Nephron progenitor cell (in vitro differentiated cells): ENCODE measurements at regions not wholly inside any gene's neighbourhood (a gene's known extent, or its start where the extent isn't known, plus 50 kb on each side); places are given as distances from the start of the nearest gene placed in this dataset.

Experiments
- DNase-seq: peaks from one replicate; pipeline ENCODE4 v3.0.0; 2021
- H3K27ac Mint-ChIP-seq: 2 replicates; pipeline ENCODE4 v1.8.0; 2021; ENCODE audit warnings: mild to moderate bottlenecking, moderate library complexity, mixed read lengths
- H3K27me3 Mint-ChIP-seq: 2 replicates; pipeline ENCODE4 v1.8.0; 2021; ENCODE audit warnings: mild to moderate bottlenecking, low read depth, mixed read lengths; ENCODE audit not compliant: poor library complexity
- H3K36me3 Mint-ChIP-seq: 2 replicates; pipeline ENCODE4 v1.8.0; 2021; ENCODE audit warnings: low read depth, mixed read lengths
- H3K4me1 Mint-ChIP-seq: 2 replicates; pipeline ENCODE4 v1.8.0; 2021; ENCODE audit warnings: mixed read lengths
- H3K4me3 Mint-ChIP-seq: 2 replicates; pipeline ENCODE4 v1.8.0; 2021; ENCODE audit warnings: mild to moderate bottlenecking, moderate library complexity, mixed read lengths
- H3K9me3 Mint-ChIP-seq: 2 replicates; pipeline ENCODE4 v1.8.0; 2021; ENCODE audit warnings: mild to moderate bottlenecking, moderate library complexity, mixed read lengths
- TF ChIP-seq, protein P1 (sequence below): fragments of 200-600 bp; sonication (generic); IDR thresholded peaks from 2 replicates; pipeline ENCODE4 v1.5.0; 2021; ENCODE audit warnings: antibody characterized with exemption

GRCh38 chr10:123287594-123288247 is 133.5 kb downstream of the BUB3 start:
- Mint-ChIP-seq H3K4me3 (no peak overlapping the region), H3K27me3 (peaks cover 7% of the 10 kb centered on the region), H3K27ac (no peak overlapping the region), H3K4me1 (peaks cover 6% of the 10 kb centered on the region), H3K9me3 (no peaks in the 10 kb centered on the region), H3K36me3 (peaks cover 5% of the 10 kb centered on the region)
- TF ChIP-seq, protein P1, sequence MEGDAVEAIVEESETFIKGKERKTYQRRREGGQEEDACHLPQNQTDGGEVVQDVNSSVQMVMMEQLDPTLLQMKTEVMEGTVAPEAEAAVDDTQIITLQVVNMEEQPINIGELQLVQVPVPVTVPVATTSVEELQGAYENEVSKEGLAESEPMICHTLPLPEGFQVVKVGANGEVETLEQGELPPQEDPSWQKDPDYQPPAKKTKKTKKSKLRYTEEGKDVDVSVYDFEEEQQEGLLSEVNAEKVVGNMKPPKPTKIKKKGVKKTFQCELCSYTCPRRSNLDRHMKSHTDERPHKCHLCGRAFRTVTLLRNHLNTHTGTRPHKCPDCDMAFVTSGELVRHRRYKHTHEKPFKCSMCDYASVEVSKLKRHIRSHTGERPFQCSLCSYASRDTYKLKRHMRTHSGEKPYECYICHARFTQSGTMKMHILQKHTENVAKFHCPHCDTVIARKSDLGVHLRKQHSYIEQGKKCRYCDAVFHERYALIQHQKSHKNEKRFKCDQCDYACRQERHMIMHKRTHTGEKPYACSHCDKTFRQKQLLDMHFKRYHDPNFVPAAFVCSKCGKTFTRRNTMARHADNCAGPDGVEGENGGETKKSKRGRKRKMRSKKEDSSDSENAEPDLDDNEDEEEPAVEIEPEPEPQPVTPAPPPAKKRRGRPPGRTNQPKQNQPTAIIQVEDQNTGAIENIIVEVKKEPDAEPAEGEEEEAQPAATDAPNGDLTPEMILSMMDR: no peak
- DNase-seq: no peak

DNA sequence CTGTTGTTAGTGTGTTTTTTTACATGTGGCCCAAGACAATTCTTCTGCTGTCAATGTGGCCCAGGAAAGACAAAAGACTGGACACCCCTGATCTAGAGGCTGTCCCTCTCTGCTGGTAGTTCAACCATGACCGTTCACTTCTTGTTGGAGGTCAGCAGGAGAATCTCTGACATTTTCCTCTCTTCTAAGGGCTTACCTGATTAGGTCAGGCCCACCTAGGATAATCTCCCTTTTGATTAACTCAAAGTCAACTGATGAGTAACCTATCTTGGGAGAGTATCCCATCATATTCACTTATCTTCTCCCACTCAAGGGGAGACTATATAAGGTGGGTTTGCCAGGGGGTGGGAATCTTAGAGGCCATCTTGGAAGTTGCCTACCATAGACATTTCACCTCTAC is 135.2 kb downstream of the BUB3 start:
- no peak overlapping the region for H3K27ac Mint-ChIP-seq
- TF ChIP-seq, protein P1: no peak
- no peak for DNase-seq
- peaks cover 7% of the 10 kb centered on the region for H3K27me3 Mint-ChIP-seq
- no peak overlapping the region for H3K4me3 Mint-ChIP-seq
- no peaks in the 10 kb centered on the region for H3K9me3 Mint-ChIP-seq
- H3K4me1 Mint-ChIP-seq: peaks cover 10% of the 10 kb centered on the region
- no peaks in the 10 kb centered on the region for H3K36me3 Mint-ChIP-seq

DNA sequence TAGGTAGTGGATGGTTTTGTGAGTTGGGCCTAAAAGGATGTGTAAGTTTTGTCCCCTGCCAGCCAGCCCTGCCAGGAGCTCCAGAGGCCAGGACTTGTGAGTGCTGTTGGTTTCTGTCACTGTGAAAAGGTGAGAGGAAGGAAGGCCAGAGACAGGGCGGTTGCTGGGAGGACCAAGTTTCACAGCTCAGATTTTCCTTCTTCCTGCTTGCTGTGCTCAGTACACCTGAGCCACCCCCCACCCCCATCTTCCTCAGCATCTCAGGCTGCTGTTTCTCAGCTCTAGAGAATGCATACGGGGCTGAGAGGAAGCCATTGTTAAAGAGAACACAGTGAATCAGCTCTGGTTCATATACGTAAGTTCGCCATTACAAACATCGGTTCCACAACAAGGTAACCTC is 139.9 kb downstream of the BUB3 start:
- DNase-seq: no peak
- Mint-ChIP-seq H3K27me3 (peaks cover 3% of the 10 kb centered on the region), H3K4me1 (peaks cover 34% of the 10 kb centered on the region), H3K9me3 (no peaks in the 10 kb centered on the region), H3K36me3 (no peaks in the 10 kb centered on the region), H3K27ac (no peak overlapping the region), H3K4me3 (no peak overlapping the region)
- TF ChIP-seq, protein P1: no peak

GRCh38 chr10:123294886-123295285 is 140.7 kb downstream of the BUB3 start:
- Mint-ChIP-seq H3K36me3 (no peaks in the 10 kb centered on the region), H3K4me3 (no peak overlapping the region), H3K27ac (no peak overlapping the region), H3K9me3 (no peaks in the 10 kb centered on the region), H3K4me1 (peaks cover 34% of the 10 kb centered on the region), H3K27me3 (peaks cover 3% of the 10 kb centered on the region)
- TF ChIP-seq, protein P1: no peak
- no peak for DNase-seq

- no peaks in the 10 kb centered on the region for H3K36me3 Mint-ChIP-seq
- H3K9me3 Mint-ChIP-seq: no peaks in the 10 kb centered on the region
- H3K27me3 Mint-ChIP-seq: peaks cover 3% of the 10 kb centered on the region
- TF ChIP-seq, protein P1: no peak
- DNase-seq: no peak
- H3K4me1 Mint-ChIP-seq: peaks cover 34% of the 10 kb centered on the region
- no peak overlapping the region for H3K27ac Mint-ChIP-seq
- H3K4me3 Mint-ChIP-seq: no peak overlapping the region
Observed at GRCh38 chr10:123295644-123296043, 141.4 kb downstream of the BUB3 start.

DNA sequence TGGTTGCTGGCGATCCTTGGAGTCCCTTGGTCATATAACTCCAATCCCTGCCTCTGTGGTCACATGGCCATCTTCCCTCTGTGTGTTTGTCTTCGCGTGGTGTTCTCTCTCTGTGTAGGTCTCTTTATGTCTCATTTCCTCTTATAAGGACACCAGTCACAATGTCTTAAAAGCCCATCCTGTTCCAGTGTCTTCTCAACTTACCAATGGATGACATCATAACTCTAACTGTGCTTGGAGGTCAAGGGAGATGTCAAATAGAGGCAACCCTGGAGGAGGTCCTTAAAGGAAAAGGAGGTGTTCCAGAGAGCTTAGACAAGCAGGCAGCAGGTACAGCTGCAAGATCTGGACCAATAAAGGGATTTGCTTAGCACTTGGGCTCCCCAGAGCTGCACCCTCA is 143.0 kb downstream of the BUB3 start:
- Mint-ChIP-seq H3K4me3 (no peak overlapping the region), H3K4me1 (peaks cover 34% of the 10 kb centered on the region), H3K27me3 (peaks cover 6% of the 10 kb centered on the region), H3K9me3 (peaks cover 8% of the 10 kb centered on the region), H3K36me3 (no peaks in the 10 kb centered on the region), H3K27ac (no peak overlapping the region)
- TF ChIP-seq, protein P1: no peak
- no peak for DNase-seq
